GM21619 (cell line): ENCODE measurements at regions not wholly inside any gene's neighbourhood (a gene's known extent, or its start where the extent isn't known, plus 50 kb on each side); places are given as distances from the start of the nearest gene placed in this dataset.

Experiments used
- ATAC-seq: cut with Tn5 transposase; IDR thresholded peaks from one replicate; pipeline ENCODE4 v1.9.1; 2021; ENCODE audit not compliant: unreplicated experiment

DNA sequence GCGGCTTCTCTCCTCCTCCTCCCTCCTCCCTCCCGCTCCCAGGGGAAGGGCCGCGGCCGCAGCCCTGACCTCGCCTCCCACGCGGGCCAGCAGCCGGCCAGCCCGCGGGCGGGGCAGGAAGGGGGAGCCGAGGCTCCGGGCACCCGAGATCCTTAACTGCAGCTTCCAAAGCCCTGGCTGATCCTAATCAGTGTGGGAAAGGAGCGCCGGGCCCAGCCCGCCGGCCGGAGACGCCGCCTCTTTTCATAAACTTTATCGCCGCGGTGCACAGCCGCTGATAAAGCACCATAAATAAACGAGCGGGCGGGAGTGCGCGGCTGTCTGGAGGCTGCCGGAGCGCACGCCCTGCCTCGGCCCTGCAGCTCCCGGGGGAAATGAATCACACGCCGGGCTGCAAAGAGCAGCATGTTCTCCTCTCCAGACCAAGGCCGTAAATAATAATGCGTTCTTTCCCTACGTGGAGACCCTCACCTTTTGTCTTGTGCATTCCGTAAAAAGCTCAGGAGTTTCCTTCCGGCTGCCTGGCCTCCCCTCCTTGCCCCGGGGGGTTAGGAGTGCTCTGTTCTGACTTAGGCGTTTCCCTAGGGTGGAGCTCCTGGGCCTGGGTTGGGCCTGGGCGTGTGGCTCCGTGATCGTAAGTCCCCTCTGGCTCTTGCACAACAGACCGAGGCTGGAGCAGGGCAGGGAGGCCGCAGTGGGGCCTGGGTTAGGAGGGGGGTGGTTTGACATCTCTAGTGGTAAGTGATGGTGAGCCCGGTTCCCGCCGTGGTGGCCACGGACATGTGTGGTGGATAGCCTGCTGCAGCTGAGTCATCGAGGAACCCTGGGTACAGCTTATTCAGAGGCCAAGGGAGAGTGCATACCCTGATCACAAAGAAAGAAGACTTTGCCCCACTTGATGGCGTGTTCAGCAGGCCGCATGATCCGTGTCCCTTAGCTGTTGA, 132.6 kb upstream of the HES1 start:
- ATAC-seq, result peak; percentile 71

DNA sequence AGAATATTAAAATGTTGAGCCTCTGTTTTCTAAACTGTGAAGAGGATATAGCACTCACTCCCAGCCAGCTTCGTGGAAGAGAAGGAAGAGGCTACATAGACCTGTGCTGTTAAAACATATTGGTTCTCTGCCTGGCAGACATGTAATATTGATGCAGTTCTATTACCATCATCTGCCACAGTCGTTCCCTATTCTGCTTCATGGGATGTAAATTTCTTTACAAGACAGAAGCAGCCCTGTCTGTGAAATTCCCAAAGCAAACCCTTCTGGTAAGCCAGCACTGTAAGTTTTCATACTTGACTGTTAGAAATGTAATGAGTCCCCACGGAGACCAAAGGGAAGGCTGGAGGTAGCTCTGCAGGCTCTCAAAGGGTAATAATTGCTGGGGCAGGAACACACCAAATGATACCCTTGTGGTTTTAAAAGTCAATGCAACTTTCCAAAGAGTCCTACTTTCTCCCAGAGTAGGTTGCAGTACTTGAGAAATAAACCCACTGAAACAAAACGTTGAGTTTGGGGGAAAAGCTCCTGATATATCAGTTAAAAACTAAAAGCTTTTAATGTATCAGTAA, 129.9 kb upstream of the HES1 start:
- no peak for ATAC-seq

DNA sequence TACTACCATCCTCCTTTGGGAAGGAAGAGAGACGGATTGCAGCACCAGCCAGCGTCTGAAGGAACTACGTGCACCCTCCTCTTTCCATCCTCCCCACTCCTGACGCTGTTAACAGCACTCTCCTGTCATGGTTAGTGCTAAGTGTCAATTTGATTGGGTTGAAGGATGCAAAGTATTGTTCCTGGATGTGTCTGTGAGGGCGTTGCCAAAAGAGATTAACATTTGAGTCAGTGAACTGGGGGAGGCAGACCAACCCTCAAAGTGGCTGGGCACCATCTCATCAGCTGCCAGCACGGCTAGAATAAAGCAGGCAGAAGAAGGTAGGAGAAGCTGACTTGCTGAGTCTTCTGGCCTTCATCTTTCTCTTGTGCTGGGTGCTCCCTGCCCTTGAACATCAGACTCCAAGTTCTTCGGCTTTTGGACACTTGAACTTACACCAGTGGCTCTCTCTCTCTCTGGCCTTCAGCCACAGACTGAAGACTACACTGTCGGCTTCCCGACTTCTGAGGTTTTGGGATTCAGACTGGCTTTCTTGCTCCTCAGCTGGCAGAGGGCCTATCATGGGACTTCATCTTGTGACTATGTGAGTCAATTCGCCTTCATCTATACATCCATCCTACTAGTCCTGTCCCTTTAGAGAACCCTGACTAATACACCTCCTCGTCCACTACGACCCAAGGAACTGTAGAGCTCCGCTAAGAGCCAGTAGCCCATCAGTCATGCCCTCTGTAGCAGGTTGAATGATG, 128.2 kb upstream of the HES1 start:
- ATAC-seq, result no peak

DNA sequence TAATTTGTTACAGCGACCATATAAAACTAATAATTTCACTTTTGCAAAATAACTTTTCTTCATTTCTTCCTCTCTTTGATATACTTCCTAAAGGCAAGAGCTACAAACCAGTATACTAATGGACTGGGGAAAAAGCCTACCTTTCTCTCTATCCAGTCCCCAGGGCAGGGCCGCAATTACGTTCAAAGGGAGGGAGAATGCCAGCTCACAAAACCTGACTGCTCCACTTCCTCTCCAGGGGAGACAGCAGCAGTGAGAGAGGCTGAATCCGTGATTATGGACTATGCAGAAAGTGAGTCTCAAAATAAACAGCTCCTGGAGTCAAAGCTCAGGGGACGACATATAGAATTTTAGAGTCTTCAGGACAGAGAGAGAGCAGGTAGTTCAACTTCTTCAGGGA, 126.9 kb upstream of the HES1 start:
- no peak for ATAC-seq

DNA sequence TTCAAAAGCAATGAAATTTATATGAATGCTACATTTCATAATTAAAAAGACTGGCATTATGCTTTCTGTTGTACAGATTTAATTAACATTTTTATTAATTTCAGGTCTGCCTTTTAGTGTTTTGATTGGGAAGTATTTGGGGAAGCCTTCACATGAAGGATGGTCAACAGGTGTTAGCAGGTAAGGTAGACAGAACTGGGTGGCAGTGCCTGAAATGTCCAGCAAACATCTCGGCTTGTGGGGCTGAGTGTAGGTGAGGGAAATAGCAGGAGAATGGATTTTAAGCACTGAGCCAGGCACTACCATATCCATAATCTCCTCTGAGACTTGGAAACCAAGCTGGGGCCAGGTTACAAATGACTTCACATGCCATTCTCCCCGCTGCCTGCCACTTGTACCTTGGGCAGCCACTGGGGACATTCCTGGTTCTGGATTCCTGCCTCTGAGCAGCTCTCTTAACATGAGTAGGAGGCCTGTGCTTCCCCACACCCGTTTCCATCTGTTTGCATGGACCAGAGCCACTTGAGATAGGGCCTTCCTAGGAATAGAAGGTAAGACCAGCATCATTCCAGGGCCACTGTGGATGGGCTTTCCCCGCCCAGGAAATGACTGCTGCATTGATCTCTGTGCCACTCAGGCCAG, 125.9 kb upstream of the HES1 start:
- ATAC-seq, result no peak

GRCh38 chr3:194011807-194012206, 124.1 kb upstream of the HES1 start:
- no peak for ATAC-seq

- no peak for ATAC-seq
These were observed 122.0 kb upstream of the HES1 start for GRCh38 chr3:194013928-194014327.

GRCh38 chr3:194014756-194015155, 121.2 kb upstream of the HES1 start:
- ATAC-seq, result no peak

GRCh38 chr3:194019398-194020165, 116.4 kb upstream of the HES1 start:
- no peak for ATAC-seq

GRCh38 chr3:194022052-194022451, 113.9 kb upstream of the HES1 start:
- no peak for ATAC-seq

DNA sequence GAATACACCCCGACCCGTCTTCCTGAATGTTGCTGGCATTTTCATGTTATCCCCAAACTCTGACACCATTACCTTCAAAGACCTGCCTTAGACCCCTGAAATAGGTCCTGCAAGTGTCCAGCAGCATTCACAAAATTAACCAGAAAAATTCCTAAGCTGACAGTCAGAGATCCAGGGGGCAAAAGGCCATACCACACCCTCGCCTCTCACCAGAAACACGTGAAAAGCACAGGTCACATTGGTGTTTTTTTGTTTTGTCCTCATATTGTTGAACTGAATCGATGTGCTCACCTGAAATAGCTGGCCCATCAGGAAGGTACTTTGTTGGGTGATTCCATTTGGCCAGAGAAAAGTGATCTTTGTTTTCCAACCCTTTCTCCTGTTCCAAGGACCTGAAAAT, 113.1 kb upstream of the HES1 start:
- no peak for ATAC-seq

GRCh38 chr3:194023501-194024280, 112.3 kb upstream of the HES1 start:
- ATAC-seq, result no peak

- no peak for ATAC-seq
These were observed 110.8 kb upstream of the HES1 start for GRCh38 chr3:194025119-194025518.

GRCh38 chr3:194025951-194026350, 110.0 kb upstream of the HES1 start:
- no peak for ATAC-seq

- no peak for ATAC-seq
These were observed 107.4 kb upstream of the HES1 start for GRCh38 chr3:194028434-194029004.

DNA sequence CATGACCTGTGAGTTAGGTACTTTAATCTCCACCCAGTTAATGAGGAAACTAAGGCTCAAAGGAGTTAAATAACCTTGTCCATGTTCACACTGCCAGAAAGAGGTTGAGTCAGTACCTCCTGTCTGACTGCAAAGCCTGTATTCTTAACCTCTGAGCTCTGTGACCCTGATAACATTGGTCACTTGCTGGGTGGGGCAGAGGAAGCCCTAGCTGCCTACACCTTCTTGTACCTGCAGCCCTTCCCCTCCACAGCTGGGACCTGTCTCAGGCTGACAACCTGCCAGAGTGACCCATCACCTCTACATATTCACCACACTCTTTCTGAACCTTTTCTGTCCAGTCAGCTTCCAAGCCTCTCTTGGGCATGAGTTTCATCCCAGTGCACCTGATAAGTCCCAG, 106.1 kb upstream of the HES1 start:
- no peak for ATAC-seq

DNA sequence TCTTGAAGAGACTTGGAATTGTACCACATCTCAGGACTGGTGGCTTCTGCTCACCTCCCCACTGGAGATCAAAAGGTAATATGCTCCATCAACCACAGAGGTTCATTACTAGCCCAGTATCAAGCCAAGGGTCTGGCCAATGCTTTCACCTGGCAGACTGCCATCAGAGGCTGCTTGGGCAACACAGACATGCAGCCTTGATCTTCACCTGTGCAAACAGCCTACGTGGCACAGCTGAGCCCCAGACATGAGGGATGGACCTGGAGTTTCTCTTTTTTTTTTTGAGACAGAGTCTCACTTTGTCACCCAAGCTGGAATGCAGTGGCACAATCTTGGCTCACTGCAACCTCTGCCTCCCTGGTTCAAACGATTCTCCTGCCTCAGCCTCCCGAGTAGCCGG, 105.6 kb upstream of the HES1 start:
- no peak for ATAC-seq

DNA sequence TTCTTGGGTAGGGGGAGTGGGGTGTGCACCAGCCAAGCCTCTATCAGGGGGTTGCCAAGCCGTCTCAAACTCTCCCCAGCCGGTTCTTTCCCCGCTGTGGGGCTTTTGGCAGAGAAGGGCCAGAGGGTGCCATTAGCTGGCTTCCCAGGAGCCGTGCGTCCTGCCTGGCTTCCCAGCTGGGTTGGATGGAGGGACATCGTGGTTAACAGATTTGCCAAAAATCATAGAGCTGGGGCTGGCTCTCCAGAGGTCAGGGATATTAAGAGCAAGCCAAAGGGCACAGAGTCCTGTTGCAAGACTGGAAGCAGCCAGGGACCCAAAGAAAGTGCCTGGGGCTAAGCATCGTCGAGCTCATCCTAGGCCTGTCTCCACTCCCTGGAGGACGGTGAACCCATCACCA, 104.6 kb upstream of the HES1 start:
- no peak for ATAC-seq

GRCh38 chr3:194031867-194032635, 103.9 kb upstream of the HES1 start:
- no peak for ATAC-seq
